Fibroblast of lung (primary cell): ENCODE measurements at regions not wholly inside any gene's neighbourhood (a gene's known extent, or its start where the extent isn't known, plus 50 kb on each side); places are given as distances from the start of the nearest gene placed in this dataset.

Source experiments
- DNase-seq, 2 donors: peaks; one replicate each; pipeline versions ENCODE4 v3.0.0 to v3.0.0-alpha.2; 2010; ENCODE audit warnings: low read depth in 2 of 2
- H2AFZ ChIP-seq: 2 replicates; pipeline ENCODE4 v1.5.1; 2012; ENCODE audit warnings: low read length, control low read depth, inconsistent platforms
- H3K27ac ChIP-seq: 2 replicates; pipeline ENCODE4 v1.5.1; 2011; ENCODE audit warnings: low read length, control low read depth; ENCODE audit not compliant: insufficient read depth
- H3K27me3 ChIP-seq: 2 replicates; pipeline ENCODE4 v1.5.1; 2011; ENCODE audit warnings: mild to moderate bottlenecking, low read length; ENCODE audit not compliant: control insufficient read depth, insufficient read depth
- H3K36me3 ChIP-seq: 2 replicates; pipeline ENCODE4 v1.5.1; 2011; ENCODE audit warnings: low read length; ENCODE audit not compliant: control insufficient read depth, insufficient read depth
- H3K4me1 ChIP-seq: 2 replicates; pipeline ENCODE4 v1.5.1; 2011; ENCODE audit warnings: low read length; ENCODE audit not compliant: control insufficient read depth, insufficient read depth; ENCODE audit errors: extremely low read depth
- H3K4me2 ChIP-seq: 2 replicates; pipeline ENCODE4 v1.5.1; 2011; ENCODE audit warnings: low read length, control low read depth; ENCODE audit not compliant: insufficient read depth; ENCODE audit errors: extremely low read depth
- H3K4me3 ChIP-seq, 4 experiments: fragments of 200-600 bp in 1 of 4; sonication (generic) in 1 of 4; replicated peaks in 1 of 4; 2 replicates each; pipeline ENCODE4 v1.5.1; 2011 to 2016; ENCODE audit warnings: low read length in 4 of 4, low read depth in 3 of 4, mild to moderate bottlenecking in 3 of 4, control low read depth in 2 of 4, inconsistent platforms in 1 of 4, mixed read lengths in 1 of 4; ENCODE audit not compliant: insufficient read depth in 1 of 4; ENCODE audit errors: control extremely low read depth in 1 of 4
- H3K79me2 ChIP-seq: 2 replicates; pipeline ENCODE4 v1.5.1; 2012; ENCODE audit warnings: mild to moderate bottlenecking, low read length, inconsistent platforms; ENCODE audit not compliant: control insufficient read depth, insufficient read depth
- H3K9ac ChIP-seq: 2 replicates; pipeline ENCODE4 v1.5.1; 2011; ENCODE audit warnings: mild to moderate bottlenecking, low read length, control low read depth; ENCODE audit not compliant: insufficient read depth
- H3K9me3 ChIP-seq: 2 replicates; pipeline ENCODE4 v1.5.1; 2012; ENCODE audit warnings: low read depth, low read length; ENCODE audit not compliant: control insufficient read depth, insufficient read depth
- H4K20me1 ChIP-seq: 2 replicates; pipeline ENCODE4 v1.5.1; 2011; ENCODE audit warnings: low read length; ENCODE audit not compliant: control insufficient read depth, insufficient read depth; ENCODE audit errors: extremely low read depth
- EZH2 ChIP-seq: IDR thresholded peaks from 2 replicates; pipeline ENCODE4 v1.5.1; 2012; ENCODE audit warnings: low read length, control low read depth, mild to moderate bottlenecking; ENCODE audit errors: missing control alignments
- TF ChIP-seq, protein P1 (sequence below), 2 donors: IDR thresholded peaks in 1 of 2; conservative IDR thresholded peaks in 1 of 2; 1 replicate in 1 of 2; 2 replicates in 1 of 2; pipeline ENCODE4 v1.5.1; 2011 to 2012; ENCODE audit warnings: low read length in 2 of 2, control low read depth in 1 of 2, inconsistent platforms in 1 of 2, low read depth in 1 of 2, mild to moderate bottlenecking in 1 of 2

DNA sequence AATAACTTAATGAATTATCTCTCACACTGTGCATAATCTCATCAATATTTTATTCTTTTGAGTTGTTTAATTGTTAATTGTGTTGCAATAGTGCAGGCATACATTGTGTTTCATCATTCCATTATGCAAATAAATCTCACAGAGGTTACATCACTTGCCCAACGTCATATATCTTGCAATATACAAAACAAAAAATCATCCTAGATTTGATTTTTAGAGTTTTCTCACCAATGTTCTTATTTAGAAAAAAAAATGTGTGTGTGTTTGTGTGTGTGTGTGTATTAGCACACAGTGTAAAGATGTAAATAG lies 662.5 kb upstream of the GBE1 start:
- Histone ChIP-seq H3K9ac (no peak overlapping the region), H3K4me1 (no peaks in the 10 kb centered on the region), H3K27me3 (no peaks in the 10 kb centered on the region), H2AFZ (no peak overlapping the region), H3K36me3 (no peaks in the 10 kb centered on the region), H3K79me2 (no peaks in the 10 kb centered on the region), H4K20me1 (no peaks in the 10 kb centered on the region), H3K27ac (no peak overlapping the region), H3K9me3 (no peaks in the 10 kb centered on the region), H3K4me3 (no peak overlapping the region), H3K4me2 (no peak overlapping the region)
- no peak for TF ChIP-seq EZH2
- TF ChIP-seq, protein P1, sequence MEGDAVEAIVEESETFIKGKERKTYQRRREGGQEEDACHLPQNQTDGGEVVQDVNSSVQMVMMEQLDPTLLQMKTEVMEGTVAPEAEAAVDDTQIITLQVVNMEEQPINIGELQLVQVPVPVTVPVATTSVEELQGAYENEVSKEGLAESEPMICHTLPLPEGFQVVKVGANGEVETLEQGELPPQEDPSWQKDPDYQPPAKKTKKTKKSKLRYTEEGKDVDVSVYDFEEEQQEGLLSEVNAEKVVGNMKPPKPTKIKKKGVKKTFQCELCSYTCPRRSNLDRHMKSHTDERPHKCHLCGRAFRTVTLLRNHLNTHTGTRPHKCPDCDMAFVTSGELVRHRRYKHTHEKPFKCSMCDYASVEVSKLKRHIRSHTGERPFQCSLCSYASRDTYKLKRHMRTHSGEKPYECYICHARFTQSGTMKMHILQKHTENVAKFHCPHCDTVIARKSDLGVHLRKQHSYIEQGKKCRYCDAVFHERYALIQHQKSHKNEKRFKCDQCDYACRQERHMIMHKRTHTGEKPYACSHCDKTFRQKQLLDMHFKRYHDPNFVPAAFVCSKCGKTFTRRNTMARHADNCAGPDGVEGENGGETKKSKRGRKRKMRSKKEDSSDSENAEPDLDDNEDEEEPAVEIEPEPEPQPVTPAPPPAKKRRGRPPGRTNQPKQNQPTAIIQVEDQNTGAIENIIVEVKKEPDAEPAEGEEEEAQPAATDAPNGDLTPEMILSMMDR (conservative IDR thresholded peaks at IDR 0.05 in 1 of 2, IDR thresholded peaks at IDR 0.05 in 1 of 2; ENCODE audit: low read depth in 1 of 2, low read length in 2 of 2): no peak
- no peak for DNase-seq

- Histone ChIP-seq H3K9ac (no peak overlapping the region), H3K27me3 (no peaks in the 10 kb centered on the region), H2AFZ (no peak overlapping the region), H3K4me3 (no peak overlapping the region), H3K36me3 (no peaks in the 10 kb centered on the region), H3K4me2 (no peak overlapping the region), H3K9me3 (no peaks in the 10 kb centered on the region), H3K27ac (no peak overlapping the region), H4K20me1 (no peaks in the 10 kb centered on the region), H3K4me1 (no peaks in the 10 kb centered on the region), H3K79me2 (no peaks in the 10 kb centered on the region)
- DNase-seq: no peak
- TF ChIP-seq EZH2: no peak
- TF ChIP-seq, protein P1 (conservative IDR thresholded peaks at IDR 0.05 in 1 of 2, IDR thresholded peaks at IDR 0.05 in 1 of 2; ENCODE audit: low read depth in 1 of 2, low read length in 2 of 2): no peak
These were observed 662.0 kb upstream of the GBE1 start for GRCh38 chr3:82423268-82424030.

DNA sequence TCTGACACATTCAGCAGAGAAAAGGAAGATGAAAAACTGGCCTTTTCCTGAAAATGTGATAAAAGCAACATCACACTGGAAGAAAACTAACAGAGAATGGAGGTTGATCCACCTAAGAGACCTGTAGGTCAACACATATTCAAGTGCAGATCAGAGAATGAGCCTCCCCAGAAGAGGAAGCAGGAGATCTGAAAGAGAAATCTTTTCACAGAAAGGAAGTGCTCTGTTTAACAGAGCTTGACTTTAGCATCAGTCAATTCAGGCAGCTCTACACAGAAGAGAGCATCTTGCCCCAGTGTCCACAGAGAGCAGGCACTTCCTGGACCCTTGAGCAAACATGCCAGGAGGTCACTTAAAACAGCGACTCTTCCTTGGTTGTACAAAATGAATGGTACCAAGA lies 655.4 kb upstream of the GBE1 start:
- no peak overlapping the region for H2AFZ ChIP-seq
- no peak overlapping the region for H3K4me3 ChIP-seq
- H4K20me1 ChIP-seq: no peaks in the 10 kb centered on the region
- TF ChIP-seq, protein P1 (conservative IDR thresholded peaks at IDR 0.05 in 1 of 2, IDR thresholded peaks at IDR 0.05 in 1 of 2; ENCODE audit: low read depth in 1 of 2, low read length in 2 of 2): no peak
- DNase-seq: no peak
- no peak overlapping the region for H3K27ac ChIP-seq
- H3K79me2 ChIP-seq: no peaks in the 10 kb centered on the region
- no peaks in the 10 kb centered on the region for H3K36me3 ChIP-seq
- no peak overlapping the region for H3K9ac ChIP-seq
- no peaks in the 10 kb centered on the region for H3K4me1 ChIP-seq
- no peaks in the 10 kb centered on the region for H3K27me3 ChIP-seq
- no peaks in the 10 kb centered on the region for H3K9me3 ChIP-seq
- no peak overlapping the region for H3K4me2 ChIP-seq
